Heart right ventricle (tissue), 16 donors: ENCODE measurements at regions not wholly inside any gene's neighbourhood (a gene's known extent, or its start where the extent isn't known, plus 50 kb on each side); places are given as distances from the start of the nearest gene placed in this dataset.

Experiments
- ATAC-seq, 8 donors: fragments of 200-7000 bp; cut with Tn5 transposase; one replicate each; pipeline ENCODE4 v1.9.1; 2020; ENCODE audit warnings: mild to moderate bottlenecking in 8 of 8, moderate library complexity in 8 of 8, moderate number of reproducible peaks in 1 of 8
- DNase-seq, 2 donors: peaks; one replicate each; pipeline ENCODE4 v3.0.0-alpha.2; 2020
- H3K27ac ChIP-seq, 10 donors: fragments of 200-600 bp; sonication (generic) in 2 of 10; one replicate each; pipeline versions ENCODE4 v1.5.0 to v1.8.0; 2020 to 2022; ENCODE audit warnings: mild to moderate bottlenecking in 3 of 10
- H3K27me3 ChIP-seq, 7 donors: fragments of 200-600 bp; one replicate each; pipeline ENCODE4 v1.8.0; 2021 to 2022; ENCODE audit warnings: mild to moderate bottlenecking in 2 of 7
- H3K36me3 ChIP-seq, 9 donors: fragments of 200-600 bp; sonication (generic) in 1 of 9; one replicate each; pipeline versions ENCODE4 v1.5.0 to v1.8.0; 2020 to 2022; ENCODE audit warnings: mild to moderate bottlenecking in 2 of 9
- H3K4me1 ChIP-seq, 9 donors: fragments of 200-600 bp; sonication (generic) in 1 of 9; one replicate each; pipeline versions ENCODE4 v1.5.0 to v1.8.0; 2020 to 2022; ENCODE audit warnings: mild to moderate bottlenecking in 4 of 9
- H3K4me3 ChIP-seq, 10 donors: fragments of 200-600 bp; sonication (generic) in 2 of 10; one replicate each; pipeline versions ENCODE4 v1.5.0 to v1.8.0; 2020 to 2022; ENCODE audit warnings: mild to moderate bottlenecking in 7 of 10, moderate library complexity in 2 of 10
- H3K9me3 ChIP-seq, 11 donors: fragments of 200-600 bp in 10 of 11; sonication (generic) in 2 of 11; one replicate each; pipeline versions ENCODE4 v1.5.0 to v1.8.0; 2013 to 2022; ENCODE audit warnings: mild to moderate bottlenecking in 2 of 11, control low read depth in 1 of 11, moderate library complexity in 1 of 11
- WGBS, 2 donors: extraction: QIAGEN DNeasy Blood & Tissue Kit; methylation state at CpG; one replicate each; pipeline ENCODE4 v1.1.7; 2013; ENCODE audit warnings: inconsistent platforms in 1 of 2; 5-methylcytosine and 5-hydroxymethylcytosine counted together
- intact Hi-C, 10 donors: fragments of 100-400 bp; cut with DNase I; formaldehyde crosslinking; loops; one replicate each; pipeline versions ENCODE4 v1.11.1 to v1.14.2; 2022
- TF ChIP-seq, protein P1 (sequence below), 9 donors: fragments of 200-600 bp; sonication (generic) in 2 of 9; IDR thresholded peaks; one replicate each; pipeline versions ENCODE4 v1.5.0 to v1.8.0; 2021 to 2022; ENCODE audit warnings: antibody characterized with exemption in 9 of 9, mild to moderate bottlenecking in 5 of 9, moderate library complexity in 1 of 9
- donor health status: Arrhythmogenic right ventricular cardiomyopathy.
- donor health status: ischemic (EF 13 %, LVEDD 7.1; RV severe dilation, severe dysfunction).
- donor health status: healthy with polysubstance abuse.
- donor health status: DM: no; HTN: yes; CAD: no.
- donor health status: DM: no; HTN: no; CAD: no.
- donor health status: ischemic (EF 25% LVEDD 6.9; RV normal size, moderate dysfunction).
- donor health status: ischemic (EF 25% LVEDD 5.7; RV mildly dilated, moderate dysfunction).
- donor health status: healthy.
- donor health status: DM: yes; HTN: yes; CAD: no.
- donor health status: Ischemic cardiomyopathy.
- donor health status: ischemic (EF 35%, LVEDD 5.7; RV mildly dilated, moderate dysfunction).
- donor health status: nonischemic (EF 11% LVEDD 7.7; RV severe dilation, severe dysfunction).
- donor health status: DM: yes; HTN: yes; CAD: no.
- donor health status: PGD.
- donor health status: ischemic (EF 29% LVEDD 5.4; RV normal size, mild dysfunction).
- donor health status: nonischemic (EF 23%, LVEDD 6.1; RV moderate dilation, normal function).

DNA sequence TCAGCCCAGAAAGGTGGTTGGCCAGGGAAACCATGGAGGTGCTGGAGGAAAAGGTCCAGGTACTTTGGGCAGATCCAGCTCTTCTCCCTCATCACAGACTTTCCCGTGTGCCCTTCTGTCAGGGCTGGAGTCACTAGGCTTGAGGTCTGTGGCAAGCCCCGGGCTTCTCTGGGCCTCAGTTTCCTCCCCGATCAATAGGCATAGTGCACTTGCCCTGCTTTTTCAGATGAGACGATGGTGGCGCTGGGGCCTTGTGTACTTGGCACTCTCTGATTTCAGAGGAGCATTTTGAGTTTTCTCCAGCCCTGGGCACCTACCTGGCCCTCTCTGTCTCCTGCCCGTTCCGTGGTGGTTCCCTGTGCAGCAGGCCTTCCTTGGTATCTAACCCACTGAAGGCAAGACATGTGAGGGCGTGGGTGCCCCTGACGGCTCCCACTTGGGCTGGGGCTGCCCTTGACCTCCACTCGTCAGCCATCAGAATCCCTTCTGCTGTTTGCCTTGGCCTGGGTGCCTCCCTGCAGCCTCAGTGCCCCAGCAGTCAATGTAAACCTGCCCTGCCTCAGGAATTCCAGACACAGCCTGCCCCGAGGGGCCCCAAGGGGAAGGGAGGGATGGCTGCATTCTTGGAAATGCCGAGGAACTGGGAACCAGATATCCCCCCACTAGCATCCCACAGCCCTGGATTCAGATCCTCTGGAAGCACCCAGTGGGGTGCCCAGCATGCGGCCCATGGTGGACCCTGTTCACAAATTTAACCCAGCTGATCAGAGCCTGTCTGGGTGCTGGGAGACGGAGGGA lies 66.3 kb upstream of the COL5A1 start:
- Histone ChIP-seq H3K36me3 (no peaks in the 10 kb centered on the region), H3K4me3 (no peak overlapping the region), H3K27me3 (peaks cover 0 to 23% (median 9%) of the 10 kb centered on the region in 7 donors), H3K4me1 (no peaks in the 10 kb centered on the region), H3K9me3 (peaks cover 0 to 20% (median 3%) of the 10 kb centered on the region in 11 donors), H3K27ac (no peak overlapping the region)
- TF ChIP-seq, protein P1, sequence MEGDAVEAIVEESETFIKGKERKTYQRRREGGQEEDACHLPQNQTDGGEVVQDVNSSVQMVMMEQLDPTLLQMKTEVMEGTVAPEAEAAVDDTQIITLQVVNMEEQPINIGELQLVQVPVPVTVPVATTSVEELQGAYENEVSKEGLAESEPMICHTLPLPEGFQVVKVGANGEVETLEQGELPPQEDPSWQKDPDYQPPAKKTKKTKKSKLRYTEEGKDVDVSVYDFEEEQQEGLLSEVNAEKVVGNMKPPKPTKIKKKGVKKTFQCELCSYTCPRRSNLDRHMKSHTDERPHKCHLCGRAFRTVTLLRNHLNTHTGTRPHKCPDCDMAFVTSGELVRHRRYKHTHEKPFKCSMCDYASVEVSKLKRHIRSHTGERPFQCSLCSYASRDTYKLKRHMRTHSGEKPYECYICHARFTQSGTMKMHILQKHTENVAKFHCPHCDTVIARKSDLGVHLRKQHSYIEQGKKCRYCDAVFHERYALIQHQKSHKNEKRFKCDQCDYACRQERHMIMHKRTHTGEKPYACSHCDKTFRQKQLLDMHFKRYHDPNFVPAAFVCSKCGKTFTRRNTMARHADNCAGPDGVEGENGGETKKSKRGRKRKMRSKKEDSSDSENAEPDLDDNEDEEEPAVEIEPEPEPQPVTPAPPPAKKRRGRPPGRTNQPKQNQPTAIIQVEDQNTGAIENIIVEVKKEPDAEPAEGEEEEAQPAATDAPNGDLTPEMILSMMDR (IDR thresholded peaks at IDR 0.05): no peak
- intact Hi-C loops: loop anchor here in 1 of 10 donors (10.0 kb wide), 1 partner anchor 789 kb away; no protein-coding TSS in a partner anchor
- WGBS, 2 donors: 63 to 71% methylated on average over 14 of the region's 14 CpGs
- DNase-seq (no peak), ATAC-seq (no peak)

DNA sequence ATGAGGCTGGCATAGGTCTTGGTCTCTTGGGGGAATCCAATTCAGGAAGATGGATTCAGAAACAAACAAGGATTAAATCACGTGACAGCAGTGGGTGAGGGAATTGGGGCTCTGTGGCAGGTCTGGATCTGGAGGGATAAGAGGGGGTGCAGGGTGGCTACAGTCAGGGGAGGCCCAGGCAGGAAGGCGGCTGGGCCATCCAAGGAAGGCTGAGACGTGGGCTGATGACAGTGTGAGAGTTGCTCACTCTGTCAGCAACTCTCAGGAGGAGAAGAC lies 65.8 kb upstream of the COL5A1 start:
- DNase-seq: no peak
- no peak overlapping the region for H3K4me3 ChIP-seq
- H3K36me3 ChIP-seq: no peaks in the 10 kb centered on the region
- intact Hi-C loops: loop anchor here in 1 of 10 donors (10.0 kb wide), 1 partner anchor 789 kb away; no protein-coding TSS in a partner anchor
- H3K9me3 ChIP-seq: peaks cover 0 to 26% (median 7%) of the 10 kb centered on the region in 11 donors
- no peaks in the 10 kb centered on the region for H3K4me1 ChIP-seq
- no peak overlapping the region for H3K27ac ChIP-seq
- 52 to 61% methylated on average over 3 of the region's 3 CpGs for WGBS, 2 donors
- TF ChIP-seq, protein P1 (IDR thresholded peaks at IDR 0.05): no peak
- ATAC-seq: no peak
- H3K27me3 ChIP-seq: peaks cover 0 to 23% (median 9%) of the 10 kb centered on the region in 7 donors

GRCh38 chr9:134585021-134585561 lies 56.5 kb upstream of the COL5A1 start:
- intact Hi-C loops: no loop called here
- peaks cover 0 to 23% (median 7%) of the 10 kb centered on the region in 7 donors for H3K27me3 ChIP-seq
- H3K4me3 ChIP-seq: no peak overlapping the region
- no peaks in the 10 kb centered on the region for H3K4me1 ChIP-seq
- WGBS, 2 donors: 58 to 64% methylated on average over 18 of the region's 18 CpGs
- H3K9me3 ChIP-seq: peaks cover 0 to 15% (median 5%) of the 10 kb centered on the region in 11 donors
- H3K36me3 ChIP-seq: no peaks in the 10 kb centered on the region
- DNase-seq: no peak
- H3K27ac ChIP-seq: no peak overlapping the region
- TF ChIP-seq, protein P1 (IDR thresholded peaks at IDR 0.05): no peak
- ATAC-seq: no peak

- TF ChIP-seq, protein P1 (IDR thresholded peaks at IDR 0.05): no peak
- H3K4me1 ChIP-seq: peaks cover 0 to 4% (median 0%) of the 10 kb centered on the region in 9 donors
- no peaks in the 10 kb centered on the region for H3K36me3 ChIP-seq
- DNase-seq (no peak), ATAC-seq (no peak)
- intact Hi-C loops: no loop called here
- peaks cover 0 to 27% (median 16%) of the 10 kb centered on the region in 7 donors for H3K27me3 ChIP-seq
- H3K27ac ChIP-seq: no peak overlapping the region
- H3K4me3 ChIP-seq: no peak overlapping the region
- H3K9me3 ChIP-seq: peaks cover 0 to 6% (median 0%) of the 10 kb centered on the region in 11 donors
- 79 to 84% methylated on average over 28 of the region's 28 CpGs for WGBS, 2 donors
Observed at GRCh38 chr9:134585746-134586706, 55.6 kb upstream of the COL5A1 start.
